ENCODE measurements at regions not wholly inside any gene's neighbourhood (a gene's known extent, or its start where the extent isn't known, plus 50 kb on each side); places are given as distances from the start of the nearest gene placed in this dataset.

GRCh38 chr6:44727651-44728630, 340.4 kb downstream of the CDC5L start:
- no peak overlapping the region for H3K4me3 ChIP-seq (ENCODE audit: low read depth, low read length)
- no peak for DNase-seq (ENCODE audit: low read depth)
- in situ Hi-C loops (cut with HindIII; ENCODE audit: low sequenced_read_pairs) = no loop called here
- no peak for TF ChIP-seq CTCF (IDR thresholded peaks at IDR 0.05; ENCODE audit: low read depth, low read length, missing control alignments)

GRCh38 chr6:44730771-44731391, 343.4 kb downstream of the CDC5L start:
- in situ Hi-C loops (cut with HindIII; ENCODE audit: low sequenced_read_pairs) = no loop called here
- TF ChIP-seq CTCF (IDR thresholded peaks at IDR 0.05; ENCODE audit: low read depth, low read length, missing control alignments) = no peak
- no peak overlapping the region for H3K4me3 ChIP-seq (ENCODE audit: low read depth, low read length)
- peak; percentile 53 for DNase-seq (ENCODE audit: low read depth)

- TF ChIP-seq CTCF (IDR thresholded peaks at IDR 0.05; ENCODE audit: low read depth, low read length, missing control alignments) = no peak
- DNase-seq (ENCODE audit: low read depth) = no peak
- no peak overlapping the region for H3K4me3 ChIP-seq (ENCODE audit: low read depth, low read length)
- in situ Hi-C loops (cut with HindIII; ENCODE audit: low sequenced_read_pairs) = no loop called here
These were observed 344.1 kb downstream of the CDC5L start for GRCh38 chr6:44731485-44732095.

GRCh38 chr6:44732243-44732642, 344.7 kb downstream of the CDC5L start:
- TF ChIP-seq CTCF (IDR thresholded peaks at IDR 0.05; ENCODE audit: low read depth, low read length, missing control alignments) = no peak
- DNase-seq (ENCODE audit: low read depth) = no peak
- in situ Hi-C loops (cut with HindIII; ENCODE audit: low sequenced_read_pairs) = no loop called here
- H3K4me3 ChIP-seq (ENCODE audit: low read depth, low read length) = no peak overlapping the region

GRCh38 chr6:44733126-44733525, 345.6 kb downstream of the CDC5L start:
- in situ Hi-C loops (cut with HindIII; ENCODE audit: low sequenced_read_pairs) = no loop called here
- no peak for DNase-seq (ENCODE audit: low read depth)
- no peak overlapping the region for H3K4me3 ChIP-seq (ENCODE audit: low read depth, low read length)
- TF ChIP-seq CTCF (IDR thresholded peaks at IDR 0.05; ENCODE audit: low read depth, low read length, missing control alignments) = no peak

- no peak for DNase-seq (ENCODE audit: low read depth)
- H3K4me3 ChIP-seq (ENCODE audit: low read depth, low read length) = no peak overlapping the region
- in situ Hi-C loops (cut with HindIII; ENCODE audit: low sequenced_read_pairs) = no loop called here
- no peak for TF ChIP-seq CTCF (IDR thresholded peaks at IDR 0.05; ENCODE audit: low read depth, low read length, missing control alignments)
These were observed 346.4 kb downstream of the CDC5L start for GRCh38 chr6:44733868-44734267.
